HEK293T (cell line): ENCODE measurements at regions not wholly inside any gene's neighbourhood (a gene's known extent, or its start where the extent isn't known, plus 50 kb on each side); places are given as distances from the start of the nearest gene placed in this dataset.

Experiments used
- ARNT ChIP-seq: fragments of 450-650 bp; IDR thresholded peaks from 2 replicates; pipeline ENCODE4 v1.6.1; 2017; ENCODE audit warnings: mild to moderate bottlenecking
- BHLHE40 ChIP-seq: fragments of 450-650 bp; IDR thresholded peaks from 2 replicates; pipeline ENCODE4 v1.6.1; 2016; ENCODE audit warnings: mild to moderate bottlenecking, moderate library complexity, borderline replicate concordance
- CTBP1 ChIP-seq: fragments of 450-650 bp; IDR thresholded peaks from 2 replicates; pipeline ENCODE4 v1.6.1; 2016; ENCODE audit warnings: borderline replicate concordance
- ELF4 ChIP-seq: fragments of 450-650 bp; IDR thresholded peaks from 2 replicates; pipeline ENCODE4 v1.6.1; 2017; ENCODE audit warnings: antibody characterized with exemption
- FOXA1 ChIP-seq: fragments of 450-650 bp; IDR thresholded peaks from 2 replicates; pipeline ENCODE4 v1.6.1; 2016; ENCODE audit warnings: mild to moderate bottlenecking
- FOXK2 ChIP-seq: fragments of 450-650 bp; IDR thresholded peaks from 2 replicates; pipeline ENCODE4 v1.6.1; 2016; ENCODE audit warnings: mild to moderate bottlenecking
- FOXM1 ChIP-seq: fragments of 450-650 bp; IDR thresholded peaks from 2 replicates; pipeline ENCODE4 v1.6.1; 2017; ENCODE audit warnings: mild to moderate bottlenecking, borderline replicate concordance
- L3MBTL2 ChIP-seq: fragments of 450-650 bp; conservative IDR thresholded peaks from 2 replicates; pipeline ENCODE4 v1.6.1; 2016; ENCODE audit warnings: mild to moderate bottlenecking
- NFRKB ChIP-seq: fragments of 450-650 bp; IDR thresholded peaks from 2 replicates; pipeline ENCODE4 v1.6.1; 2016; ENCODE audit warnings: mild to moderate bottlenecking, moderate library complexity
- SP1 ChIP-seq: fragments of 450-650 bp; IDR thresholded peaks from 2 replicates; pipeline ENCODE4 v1.6.1; 2017
- SUZ12 ChIP-seq: fragments of 450-650 bp; IDR thresholded peaks from 2 replicates; pipeline ENCODE4 v1.6.1; 2016; ENCODE audit warnings: mild to moderate bottlenecking
- TARDBP ChIP-seq: fragments of 450-650 bp; IDR thresholded peaks from 2 replicates; pipeline ENCODE4 v1.6.1; 2016
- TF ChIP-seq, protein P1 (sequence below): fragments of 450-650 bp; IDR thresholded peaks from 2 replicates; pipeline ENCODE4 v1.6.1; 2016

DNA sequence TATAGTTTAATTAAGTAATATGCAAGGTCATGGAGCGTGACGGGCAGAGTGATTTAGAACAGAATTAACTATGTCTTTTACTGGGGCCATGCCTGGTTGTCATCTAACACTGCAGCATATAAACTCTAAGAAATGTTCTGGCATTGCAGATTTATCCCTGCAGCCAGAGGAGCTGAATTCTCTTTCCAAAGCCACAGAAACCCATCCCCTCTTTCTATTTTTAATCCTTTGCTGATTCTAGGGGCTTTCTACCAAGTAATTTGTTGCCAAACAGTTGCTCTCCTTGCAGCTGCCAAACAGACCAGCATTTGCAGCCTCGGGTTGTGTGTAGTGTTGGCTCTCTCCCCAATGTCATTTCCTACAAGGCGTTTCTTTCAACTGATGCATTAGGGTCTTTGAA lies 243.2 kb upstream of the MON1B start:
- TF ChIP-seq CTBP1 = no peak
- no peak for TF ChIP-seq ELF4
- TF ChIP-seq SP1 = no peak
- TF ChIP-seq SUZ12 = no peak
- TF ChIP-seq FOXA1 = no peak
- TF ChIP-seq BHLHE40 = no peak
- TF ChIP-seq, protein P1, sequence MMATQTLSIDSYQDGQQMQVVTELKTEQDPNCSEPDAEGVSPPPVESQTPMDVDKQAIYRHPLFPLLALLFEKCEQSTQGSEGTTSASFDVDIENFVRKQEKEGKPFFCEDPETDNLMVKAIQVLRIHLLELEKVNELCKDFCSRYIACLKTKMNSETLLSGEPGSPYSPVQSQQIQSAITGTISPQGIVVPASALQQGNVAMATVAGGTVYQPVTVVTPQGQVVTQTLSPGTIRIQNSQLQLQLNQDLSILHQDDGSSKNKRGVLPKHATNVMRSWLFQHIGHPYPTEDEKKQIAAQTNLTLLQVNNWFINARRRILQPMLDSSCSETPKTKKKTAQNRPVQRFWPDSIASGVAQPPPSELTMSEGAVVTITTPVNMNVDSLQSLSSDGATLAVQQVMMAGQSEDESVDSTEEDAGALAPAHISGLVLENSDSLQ = no peak
- TF ChIP-seq FOXM1 = no peak
- no peak for TF ChIP-seq FOXK2
- TF ChIP-seq L3MBTL2 = no peak
- no peak for TF ChIP-seq NFRKB
- TF ChIP-seq ARNT = no peak
- TF ChIP-seq TARDBP = no peak
